Kasumi-1 (cell line): ENCODE measurements at regions not wholly inside any gene's neighbourhood (a gene's known extent, or its start where the extent isn't known, plus 50 kb on each side); places are given as distances from the start of the nearest gene placed in this dataset.
"Not testable (repeated sequence)": the region's sequence is repeated elsewhere in the genome, so short reads cannot be mapped to it uniquely, and the experiment has no call there.

ENCODE experiments used
- DNase-seq, 2 experiments: peaks; one replicate each; lab custom pipeline; 2025; lab: John Stamatoyannopoulos, UW

- DNase-seq, result no peak
These were observed 175.3 kb upstream of the SEMA3E start for GRCh38 chr7:83824214-83824613.

GRCh38 chr7:83821866-83822265 lies 172.9 kb upstream of the SEMA3E start:
- DNase-seq, result no peak

- no peak for DNase-seq
These were observed 171.7 kb upstream of the SEMA3E start for GRCh38 chr7:83820641-83821040.

- DNase-seq, result peak; percentile 13 to 19
These were observed 171.0 kb upstream of the SEMA3E start for GRCh38 chr7:83819911-83820310.

- DNase-seq, result no peak
These were observed 165.5 kb upstream of the SEMA3E start for GRCh38 chr7:83814480-83814879.

- not testable (repeated sequence) for DNase-seq
These were observed 163.6 kb upstream of the SEMA3E start for GRCh38 chr7:83812563-83812962.

GRCh38 chr7:83808982-83809381 lies 160.0 kb upstream of the SEMA3E start:
- DNase-seq, result no peak

- no peak for DNase-seq
These were observed 158.8 kb upstream of the SEMA3E start for GRCh38 chr7:83807774-83808173.

GRCh38 chr7:83806538-83806937 lies 157.6 kb upstream of the SEMA3E start:
- DNase-seq, result no peak

GRCh38 chr7:83799333-83799732 lies 150.4 kb upstream of the SEMA3E start:
- DNase-seq, result peak; percentile 29 to 43

GRCh38 chr7:83798489-83798888 lies 149.6 kb upstream of the SEMA3E start:
- DNase-seq, result peak; percentile 21 to 29

GRCh38 chr7:83796760-83797159 lies 147.8 kb upstream of the SEMA3E start:
- no peak for DNase-seq

- no peak for DNase-seq
These were observed 145.9 kb upstream of the SEMA3E start for GRCh38 chr7:83794829-83795228.

GRCh38 chr7:83793558-83793957 lies 144.6 kb upstream of the SEMA3E start:
- no peak for DNase-seq

- no peak for DNase-seq
These were observed 142.8 kb upstream of the SEMA3E start for GRCh38 chr7:83791737-83792136.

GRCh38 chr7:83786858-83787257 lies 137.9 kb upstream of the SEMA3E start:
- no peak for DNase-seq

GRCh38 chr7:83782628-83783027 lies 133.7 kb upstream of the SEMA3E start:
- no peak for DNase-seq

GRCh38 chr7:83778073-83778443 lies 129.1 kb upstream of the SEMA3E start:
- DNase-seq, result no peak

- DNase-seq, result no peak
These were observed 128.6 kb upstream of the SEMA3E start for GRCh38 chr7:83777406-83778072.

- no peak for DNase-seq
These were observed 120.5 kb upstream of the SEMA3E start for GRCh38 chr7:83769407-83769806.

GRCh38 chr7:83751217-83751616 lies 102.3 kb upstream of the SEMA3E start:
- no peak for DNase-seq

GRCh38 chr7:83749495-83749894 lies 100.6 kb upstream of the SEMA3E start:
- no peak for DNase-seq

- no peak for DNase-seq
These were observed 90.6 kb upstream of the SEMA3E start for GRCh38 chr7:83739527-83739926.

- DNase-seq, result no peak
These were observed 89.4 kb upstream of the SEMA3E start for GRCh38 chr7:83738291-83738835.
